HCT116 (cell line): ENCODE measurements at regions not wholly inside any gene's neighbourhood (a gene's known extent, or its start where the extent isn't known, plus 50 kb on each side); places are given as distances from the start of the nearest gene placed in this dataset.

Experiments
- ATAC-seq: fragments of 200-7000 bp; cut with Tn5 transposase; 2 replicates; pipeline ENCODE4 v1.9.1; 2020; ENCODE audit warnings: mild to moderate bottlenecking, moderate library complexity
- BruUV-seq: library from RNA; stranded (reverse); fragments of 400-500 nt; replicated peaks from 2 replicates; lab custom pipeline; 2021; lab: Mats Ljungman, UMichigan
- CTCF ChIA-PET: fragments of 300-600 bp; sonication (Branson Sonifier 250); formaldehyde crosslinking; loops from one replicate; lab custom pipeline; 2021; ENCODE audit warnings: antibody characterized with exemption; lab: Charles Lee
- POLR2A ChIA-PET: fragments of 300-600, 350-600 bp; sonication (Branson Sonifier 250); formaldehyde crosslinking; loops from one replicate; lab custom pipeline; 2021; ENCODE audit warnings: antibody characterized with exemption; lab: Charles Lee
- RAD21 ChIA-PET, 2 experiments: fragments of 300-600 bp; sonication (Branson Sonifier 250); formaldehyde crosslinking; loops; one replicate each; lab custom pipeline; 2023; ENCODE audit warnings: low total read pairs in 2 of 2; ENCODE audit not compliant: uncharacterized antibody in 2 of 2, unreplicated experiment in 2 of 2, low non-redundant PET in 1 of 2; lab: Charles Lee
- DNase-seq: peaks from one replicate; pipeline ENCODE4 v3.0.0-alpha.2; 2010; ENCODE audit warnings: low read depth, low spot score
- H2AFZ ChIP-seq: fragments of 200-600 bp; shearing (Covaris generic), sonication (generic); 2 replicates; pipeline ENCODE4 v1.6.1; 2017; ENCODE audit warnings: low read depth, mixed run types, mixed read lengths, antibody characterized with exemption, low read length; ENCODE audit not compliant: poor library complexity, severe bottlenecking
- H3K27ac ChIP-seq: 2 replicates; pipeline ENCODE4 v1.5.1; 2012; ENCODE audit warnings: low read depth, low read length
- H3K27me3 ChIP-seq: fragments of 200-600 bp; sonication (generic); 2 replicates; pipeline ENCODE4 v1.6.1; 2016; ENCODE audit warnings: mixed run types, low read length, mixed read lengths; ENCODE audit not compliant: insufficient read depth
- H3K36me3 ChIP-seq, 2 experiments: fragments of 200-500 bp in 1 of 2; fragments of 200-600 bp in 1 of 2; sonication (Bioruptor generic) in 1 of 2; sonication (generic) in 1 of 2; 2 replicates each; pipeline versions ENCODE4 v1.5.1 to v1.6.1; 2014 to 2016; ENCODE audit warnings: low read length in 2 of 2, inconsistent platforms in 1 of 2, mixed read lengths in 1 of 2, mixed run types in 1 of 2; ENCODE audit not compliant: insufficient read depth in 2 of 2, control insufficient read depth in 1 of 2
- H3K4me1 ChIP-seq, 2 experiments: fragments of 200-600 bp in 1 of 2; sonication (generic) in 1 of 2; 2 replicates each; pipeline versions ENCODE4 v1.5.1 to v1.6.1; 2012 to 2017; ENCODE audit warnings: low read length in 2 of 2, inconsistent platforms in 1 of 2, mild to moderate bottlenecking in 1 of 2, mixed read lengths in 1 of 2, mixed run types in 1 of 2, moderate library complexity in 1 of 2; ENCODE audit not compliant: insufficient read depth in 2 of 2, control insufficient read depth in 1 of 2
- H3K4me2 ChIP-seq: fragments of 200-600 bp; sonication (generic); 2 replicates; pipeline ENCODE4 v1.6.1; 2017; ENCODE audit warnings: mixed run types, low read length, mixed read lengths
- H3K4me3 ChIP-seq, 2 experiments: fragments of 200-600 bp in 1 of 2; sonication (generic) in 1 of 2; replicated peaks in 1 of 2; 2 replicates each; pipeline ENCODE4 v1.5.1; 2011 to 2016; ENCODE audit warnings: low read length in 2 of 2, control low read depth in 1 of 2, low read depth in 1 of 2, mild to moderate bottlenecking in 1 of 2, mixed read lengths in 1 of 2, mixed run types in 1 of 2
- H3K79me2 ChIP-seq: fragments of 200-600 bp; sonication (generic); 2 replicates; pipeline ENCODE4 v1.6.1; 2017; ENCODE audit warnings: mild to moderate bottlenecking, mixed run types, low read length, moderate library complexity, mixed read lengths; ENCODE audit not compliant: insufficient read depth
- H3K9ac ChIP-seq: fragments of 200-600 bp; sonication (generic); 2 replicates; pipeline ENCODE4 v1.6.1; 2016; ENCODE audit warnings: low read length, mixed read lengths
- H3K9me2 ChIP-seq: fragments of 200-600 bp; sonication (generic), shearing (Covaris generic); 2 replicates; pipeline ENCODE4 v1.6.1; 2017; ENCODE audit warnings: mixed run types, mild to moderate bottlenecking, moderate library complexity; ENCODE audit not compliant: insufficient read depth
- H3K9me3 ChIP-seq, 2 experiments: fragments of 200-500 bp in 1 of 2; fragments of 200-600 bp in 1 of 2; sonication (Bioruptor generic) in 1 of 2; sonication (generic) in 1 of 2; 2 replicates each; pipeline ENCODE4 v1.6.1; 2014 to 2017; ENCODE audit warnings: low read length in 2 of 2, mixed read lengths in 2 of 2, inconsistent platforms in 1 of 2, low read depth in 1 of 2, mild to moderate bottlenecking in 1 of 2, mixed run types in 1 of 2, moderate library complexity in 1 of 2; ENCODE audit not compliant: control insufficient read depth in 1 of 2, insufficient read depth in 1 of 2
- H4K20me1 ChIP-seq: fragments of 200-600 bp; sonication (generic), shearing (Covaris generic); 2 replicates; pipeline ENCODE4 v1.6.1; 2017; ENCODE audit warnings: mixed run types, mild to moderate bottlenecking, moderate library complexity; ENCODE audit not compliant: insufficient read depth
- CBX3 ChIP-seq: IDR thresholded peaks from 2 replicates; pipeline ENCODE4 v1.6.1; 2012; ENCODE audit warnings: low read depth
- EGR1 ChIP-seq: IDR thresholded peaks from 2 replicates; pipeline ENCODE4 v1.6.1; 2012; ENCODE audit warnings: low read depth
- ELF1 ChIP-seq: IDR thresholded peaks from 2 replicates; pipeline ENCODE4 v1.6.1; 2012; ENCODE audit warnings: low read depth, borderline replicate concordance
- EZH2 ChIP-seq: fragments of 200-600 bp; sonication (generic); IDR thresholded peaks from 2 replicates; pipeline ENCODE4 v1.6.1; 2017; ENCODE audit warnings: antibody characterized with exemption, mixed run types
- EZH2phosphoT487 ChIP-seq: fragments of 200-600 bp; IDR thresholded peaks from 2 replicates; pipeline ENCODE4 v1.6.1; 2018; ENCODE audit warnings: antibody characterized with exemption, borderline replicate concordance
- JUND ChIP-seq: IDR thresholded peaks from 2 replicates; pipeline ENCODE4 v1.6.1; 2012
- POLR2A ChIP-seq: IDR thresholded peaks from 2 replicates; pipeline ENCODE4 v1.7.0; 2011; ENCODE audit warnings: borderline replicate concordance; ENCODE audit not compliant: insufficient read depth, insufficient read length; ENCODE audit errors: extremely low read depth
- POLR2AphosphoS5 ChIP-seq: IDR thresholded peaks from 2 replicates; pipeline ENCODE4 v1.6.1; 2011; ENCODE audit warnings: mild to moderate bottlenecking, low read depth, low read length, moderate library complexity
- RAD21 ChIP-seq: IDR thresholded peaks from 2 replicates; pipeline ENCODE4 v1.6.1; 2012; ENCODE audit warnings: low read depth, mild to moderate bottlenecking
- SP1 ChIP-seq: IDR thresholded peaks from 2 replicates; pipeline ENCODE4 v1.6.1; 2012; ENCODE audit warnings: low read depth
- SRF ChIP-seq: IDR thresholded peaks from 2 replicates; pipeline ENCODE4 v1.6.1; 2012; ENCODE audit warnings: low read depth
- TCF7L2 ChIP-seq: IDR thresholded peaks from 2 replicates; pipeline ENCODE4 v1.7.0; 2011; ENCODE audit warnings: borderline replicate concordance, inconsistent platforms; ENCODE audit not compliant: insufficient read depth, insufficient read length; ENCODE audit errors: extremely low read depth
- YY1 ChIP-seq: IDR thresholded peaks from 2 replicates; pipeline ENCODE4 v1.6.1; 2011; ENCODE audit warnings: low read length, low read depth, moderate library complexity, mild to moderate bottlenecking; ENCODE audit not compliant: insufficient replicate concordance; ENCODE audit errors: extremely low read depth
- ZFX ChIP-seq: fragments of 450-650 bp; IDR thresholded peaks from 2 replicates; pipeline ENCODE4 v1.6.1; 2017
- ZNF274 ChIP-seq: fragments of 200-500 bp; sonication (Bioruptor generic); IDR thresholded peaks from 2 replicates; pipeline ENCODE4 v1.6.1; 2014; ENCODE audit warnings: mild to moderate bottlenecking, low read depth, low read length, inconsistent platforms
- intact Hi-C: fragments of 100-400 bp; cut with micrococcal nuclease; formaldehyde crosslinking; loops from 2 replicates; pipeline ENCODE4 v1.10.0; 2022
- TF ChIP-seq, protein P1 (sequence below): IDR thresholded peaks from 2 replicates; pipeline ENCODE4 v1.6.1; 2012
- TF ChIP-seq, protein P2 (sequence below): IDR thresholded peaks from 2 replicates; pipeline ENCODE4 v1.6.1; 2012
- TF ChIP-seq, protein P3 (sequence below): IDR thresholded peaks from 2 replicates; pipeline ENCODE4 v1.6.1; 2011; ENCODE audit warnings: mild to moderate bottlenecking, low read length, moderate library complexity; ENCODE audit not compliant: insufficient replicate concordance; ENCODE audit errors: extremely low read depth
- TF ChIP-seq, protein P4 (sequence below): IDR thresholded peaks from 2 replicates; pipeline ENCODE4 v1.6.1; 2012; ENCODE audit warnings: low read depth
- TF ChIP-seq, protein P5 (sequence below), 3 experiments: fragments of 200-600 bp in 1 of 3; sonication (generic) in 1 of 3; IDR thresholded peaks in 2 of 3; conservative IDR thresholded peaks in 1 of 3; 2 replicates each; pipeline ENCODE4 v1.5.1; 2012 to 2017; ENCODE audit warnings: low read depth in 2 of 3, low read length in 2 of 3, antibody characterized with exemption in 1 of 3, borderline replicate concordance in 1 of 3, control low read depth in 1 of 3, mild to moderate bottlenecking in 1 of 3, mixed read lengths in 1 of 3, mixed run types in 1 of 3, moderate library complexity in 1 of 3; ENCODE audit not compliant: insufficient read depth in 1 of 3

DNA sequence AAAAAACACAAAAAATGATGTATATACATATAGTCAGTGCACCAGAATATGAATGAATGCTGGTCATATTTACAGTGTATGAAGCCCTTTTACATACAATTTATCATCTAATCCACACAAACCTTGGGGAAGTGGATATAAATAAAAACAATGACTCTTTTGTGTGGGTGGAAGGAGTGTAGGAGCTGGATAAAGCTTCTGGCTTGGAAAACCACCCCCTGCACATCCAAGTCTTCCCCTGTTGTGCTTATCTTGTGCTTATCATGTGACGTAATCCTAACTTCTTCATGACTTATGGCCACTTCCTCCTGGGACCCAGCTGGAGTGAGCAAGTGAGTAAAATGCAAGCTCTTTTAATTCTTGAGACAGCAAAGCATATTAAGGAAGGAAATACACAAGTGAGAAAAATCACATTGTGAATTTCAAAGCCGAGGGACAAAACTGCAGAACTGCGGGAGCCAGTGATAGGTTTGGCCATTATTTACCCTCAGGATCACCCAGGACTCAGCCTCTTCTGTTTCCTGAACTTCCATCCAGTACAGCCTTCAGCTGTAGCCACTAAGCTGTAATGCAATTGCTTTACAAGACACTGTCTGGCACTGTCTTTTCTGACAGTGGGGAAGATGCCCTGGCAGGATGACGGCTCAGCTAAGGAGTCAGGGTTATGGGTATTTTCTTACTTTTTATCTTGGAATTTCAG, 104.0 kb upstream of the PPM1J start:
- H3K27me3 ChIP-seq, result no peaks in the 10 kb centered on the region
- TF ChIP-seq EGR1 (no peak), ZFX (no peak), ZNF274 (no peak), YY1 (no peak), SRF (no peak), POLR2AphosphoS5 (no peak), JUND (no peak), RAD21 (no peak), POLR2A (no peak), CBX3 (no peak), ELF1 (no peak), TCF7L2 (no peak), SP1 (no peak), EZH2 (no peak), EZH2phosphoT487 (no peak)
- TF ChIP-seq, protein P1, sequence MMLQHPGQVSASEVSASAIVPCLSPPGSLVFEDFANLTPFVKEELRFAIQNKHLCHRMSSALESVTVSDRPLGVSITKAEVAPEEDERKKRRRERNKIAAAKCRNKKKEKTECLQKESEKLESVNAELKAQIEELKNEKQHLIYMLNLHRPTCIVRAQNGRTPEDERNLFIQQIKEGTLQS, result no peak
- TF ChIP-seq, protein P2, sequence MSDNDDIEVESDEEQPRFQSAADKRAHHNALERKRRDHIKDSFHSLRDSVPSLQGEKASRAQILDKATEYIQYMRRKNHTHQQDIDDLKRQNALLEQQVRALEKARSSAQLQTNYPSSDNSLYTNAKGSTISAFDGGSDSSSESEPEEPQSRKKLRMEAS, result no peak
- TF ChIP-seq, protein P3, sequence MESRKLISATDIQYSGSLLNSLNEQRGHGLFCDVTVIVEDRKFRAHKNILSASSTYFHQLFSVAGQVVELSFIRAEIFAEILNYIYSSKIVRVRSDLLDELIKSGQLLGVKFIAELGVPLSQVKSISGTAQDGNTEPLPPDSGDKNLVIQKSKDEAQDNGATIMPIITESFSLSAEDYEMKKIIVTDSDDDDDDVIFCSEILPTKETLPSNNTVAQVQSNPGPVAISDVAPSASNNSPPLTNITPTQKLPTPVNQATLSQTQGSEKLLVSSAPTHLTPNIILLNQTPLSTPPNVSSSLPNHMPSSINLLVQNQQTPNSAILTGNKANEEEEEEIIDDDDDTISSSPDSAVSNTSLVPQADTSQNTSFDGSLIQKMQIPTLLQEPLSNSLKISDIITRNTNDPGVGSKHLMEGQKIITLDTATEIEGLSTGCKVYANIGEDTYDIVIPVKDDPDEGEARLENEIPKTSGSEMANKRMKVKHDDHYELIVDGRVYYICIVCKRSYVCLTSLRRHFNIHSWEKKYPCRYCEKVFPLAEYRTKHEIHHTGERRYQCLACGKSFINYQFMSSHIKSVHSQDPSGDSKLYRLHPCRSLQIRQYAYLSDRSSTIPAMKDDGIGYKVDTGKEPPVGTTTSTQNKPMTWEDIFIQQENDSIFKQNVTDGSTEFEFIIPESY, result no peak
- TF ChIP-seq, protein P4, sequence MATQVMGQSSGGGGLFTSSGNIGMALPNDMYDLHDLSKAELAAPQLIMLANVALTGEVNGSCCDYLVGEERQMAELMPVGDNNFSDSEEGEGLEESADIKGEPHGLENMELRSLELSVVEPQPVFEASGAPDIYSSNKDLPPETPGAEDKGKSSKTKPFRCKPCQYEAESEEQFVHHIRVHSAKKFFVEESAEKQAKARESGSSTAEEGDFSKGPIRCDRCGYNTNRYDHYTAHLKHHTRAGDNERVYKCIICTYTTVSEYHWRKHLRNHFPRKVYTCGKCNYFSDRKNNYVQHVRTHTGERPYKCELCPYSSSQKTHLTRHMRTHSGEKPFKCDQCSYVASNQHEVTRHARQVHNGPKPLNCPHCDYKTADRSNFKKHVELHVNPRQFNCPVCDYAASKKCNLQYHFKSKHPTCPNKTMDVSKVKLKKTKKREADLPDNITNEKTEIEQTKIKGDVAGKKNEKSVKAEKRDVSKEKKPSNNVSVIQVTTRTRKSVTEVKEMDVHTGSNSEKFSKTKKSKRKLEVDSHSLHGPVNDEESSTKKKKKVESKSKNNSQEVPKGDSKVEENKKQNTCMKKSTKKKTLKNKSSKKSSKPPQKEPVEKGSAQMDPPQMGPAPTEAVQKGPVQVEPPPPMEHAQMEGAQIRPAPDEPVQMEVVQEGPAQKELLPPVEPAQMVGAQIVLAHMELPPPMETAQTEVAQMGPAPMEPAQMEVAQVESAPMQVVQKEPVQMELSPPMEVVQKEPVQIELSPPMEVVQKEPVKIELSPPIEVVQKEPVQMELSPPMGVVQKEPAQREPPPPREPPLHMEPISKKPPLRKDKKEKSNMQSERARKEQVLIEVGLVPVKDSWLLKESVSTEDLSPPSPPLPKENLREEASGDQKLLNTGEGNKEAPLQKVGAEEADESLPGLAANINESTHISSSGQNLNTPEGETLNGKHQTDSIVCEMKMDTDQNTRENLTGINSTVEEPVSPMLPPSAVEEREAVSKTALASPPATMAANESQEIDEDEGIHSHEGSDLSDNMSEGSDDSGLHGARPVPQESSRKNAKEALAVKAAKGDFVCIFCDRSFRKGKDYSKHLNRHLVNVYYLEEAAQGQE, result no peak
- TF ChIP-seq, protein P5, sequence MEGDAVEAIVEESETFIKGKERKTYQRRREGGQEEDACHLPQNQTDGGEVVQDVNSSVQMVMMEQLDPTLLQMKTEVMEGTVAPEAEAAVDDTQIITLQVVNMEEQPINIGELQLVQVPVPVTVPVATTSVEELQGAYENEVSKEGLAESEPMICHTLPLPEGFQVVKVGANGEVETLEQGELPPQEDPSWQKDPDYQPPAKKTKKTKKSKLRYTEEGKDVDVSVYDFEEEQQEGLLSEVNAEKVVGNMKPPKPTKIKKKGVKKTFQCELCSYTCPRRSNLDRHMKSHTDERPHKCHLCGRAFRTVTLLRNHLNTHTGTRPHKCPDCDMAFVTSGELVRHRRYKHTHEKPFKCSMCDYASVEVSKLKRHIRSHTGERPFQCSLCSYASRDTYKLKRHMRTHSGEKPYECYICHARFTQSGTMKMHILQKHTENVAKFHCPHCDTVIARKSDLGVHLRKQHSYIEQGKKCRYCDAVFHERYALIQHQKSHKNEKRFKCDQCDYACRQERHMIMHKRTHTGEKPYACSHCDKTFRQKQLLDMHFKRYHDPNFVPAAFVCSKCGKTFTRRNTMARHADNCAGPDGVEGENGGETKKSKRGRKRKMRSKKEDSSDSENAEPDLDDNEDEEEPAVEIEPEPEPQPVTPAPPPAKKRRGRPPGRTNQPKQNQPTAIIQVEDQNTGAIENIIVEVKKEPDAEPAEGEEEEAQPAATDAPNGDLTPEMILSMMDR (IDR thresholded peaks at IDR 0.05 in 2 of 3, conservative IDR thresholded peaks at IDR 0.05 in 1 of 3; ENCODE audit: borderline replicate concordance in 1 of 3, insufficient read depth in 1 of 3, low read depth in 2 of 3, low read length in 2 of 3), result no peak
- no peak overlapping the region for H2AFZ ChIP-seq
- no peak for ATAC-seq
- no peak overlapping the region for H3K9ac ChIP-seq
- H3K9me2 ChIP-seq, result no peaks in the 10 kb centered on the region
- POLR2A ChIA-PET, result interaction anchor here (0.7 kb wide), 1 partner anchor 331 kb away, joined by 3 read pairs; no protein-coding TSS in a partner anchor
- no peak overlapping the region for H3K4me2 ChIP-seq
- no TSS peak for BruUV-seq
- no peaks in the 10 kb centered on the region for H3K36me3 ChIP-seq
- no peak for DNase-seq
- H3K4me3 ChIP-seq, result no peak overlapping the region
- H3K27ac ChIP-seq, result no peak overlapping the region
- H4K20me1 ChIP-seq, result no peaks in the 10 kb centered on the region
- no peaks in the 10 kb centered on the region for H3K79me2 ChIP-seq
- CTCF ChIA-PET, result interaction anchor here (1.7 kb wide), 1 partner anchor 224 kb away, joined by 5 read pairs; no protein-coding TSS in a partner anchor
- intact Hi-C loops, result no loop called here
- H3K9me3 ChIP-seq, result no peaks in the 10 kb centered on the region
- no peaks in the 10 kb centered on the region for H3K4me1 ChIP-seq
- RAD21 ChIA-PET, result no interaction called here
